Skeletal muscle satellite cell (primary cell): ENCODE measurements at regions not wholly inside any gene's neighbourhood (a gene's known extent, or its start where the extent isn't known, plus 50 kb on each side); places are given as distances from the start of the nearest gene placed in this dataset.
A peak's percentile ranks its signal among the peaks of the same experiment; 100 is the strongest.
"Not testable (repeated sequence)": the region's sequence is repeated elsewhere in the genome, so short reads cannot be mapped to it uniquely, and the experiment has no call there.

Experiments
- H3K27me3 ChIP-seq: 2 replicates; pipeline ENCODE4 v1.7.0; 2013; ENCODE audit warnings: low read length; ENCODE audit not compliant: control insufficient read depth, insufficient read depth
- H3K36me3 ChIP-seq: 2 replicates; pipeline ENCODE4 v1.7.0; 2013; ENCODE audit warnings: mild to moderate bottlenecking, control low read depth, low read length; ENCODE audit not compliant: insufficient read depth
- H3K4me1 ChIP-seq: 2 replicates; pipeline ENCODE4 v1.7.0; 2013; ENCODE audit warnings: low read length; ENCODE audit not compliant: control insufficient read depth, insufficient read depth
- H3K4me2 ChIP-seq: 2 replicates; pipeline ENCODE4 v1.7.0; 2013; ENCODE audit warnings: mild to moderate bottlenecking, low read length
- H3K4me3 ChIP-seq: 2 replicates; pipeline ENCODE4 v1.7.0; 2013; ENCODE audit warnings: low read length
- H3K9ac ChIP-seq: 2 replicates; pipeline ENCODE4 v1.7.0; 2013; ENCODE audit warnings: mild to moderate bottlenecking, low read depth, low read length, moderate library complexity
- H3K9me3 ChIP-seq: replicated peaks from 2 replicates; pipeline ENCODE4 v1.7.0; 2013; ENCODE audit warnings: mild to moderate bottlenecking, control low read depth, low read length

GRCh38 chr6:43926634-43927531 is 156.9 kb downstream of the VEGFA start:
- Histone ChIP-seq H3K9me3 (no peaks in the 10 kb centered on the region), H3K36me3 (no peaks in the 10 kb centered on the region), H3K4me3 (no peak overlapping the region), H3K4me2 (no peak overlapping the region), H3K27me3 (no peaks in the 10 kb centered on the region), H3K4me1 (peaks cover 29% of the 10 kb centered on the region), H3K9ac (no peak overlapping the region)

- not testable (repeated sequence) for H3K27me3 ChIP-seq, H3K4me3 ChIP-seq, H3K9me3 ChIP-seq, H3K36me3 ChIP-seq, H3K9ac ChIP-seq, H3K4me2 ChIP-seq
- H3K4me1 ChIP-seq: peaks cover 29% of the 10 kb centered on the region
Measured at GRCh38 chr6:43925636-43926139, 155.7 kb downstream of the VEGFA start.

GRCh38 chr6:43924222-43924702 is 154.3 kb downstream of the VEGFA start:
- Histone ChIP-seq H3K9me3 (no peaks in the 10 kb centered on the region), H3K4me1 (peaks cover 29% of the 10 kb centered on the region), H3K27me3 (no peaks in the 10 kb centered on the region), H3K36me3 (no peaks in the 10 kb centered on the region), H3K4me3 (peak overlapping the region; percentile 37), H3K4me2 (peak overlapping the region; percentile 74), H3K9ac (peak overlapping the region; percentile 50)

- Histone ChIP-seq H3K36me3 (no peaks in the 10 kb centered on the region), H3K4me3 (peak overlapping the region; percentile 37), H3K4me2 (peak overlapping the region; percentile 74), H3K9me3 (no peaks in the 10 kb centered on the region), H3K4me1 (peaks cover 29% of the 10 kb centered on the region), H3K27me3 (no peaks in the 10 kb centered on the region), H3K9ac (peak overlapping the region; percentile 50)
Measured at GRCh38 chr6:43923376-43924221, 153.6 kb downstream of the VEGFA start.

GRCh38 chr6:43922426-43923375 is 152.7 kb downstream of the VEGFA start:
- Histone ChIP-seq H3K4me2 (peak overlapping the region; percentile 74), H3K27me3 (no peaks in the 10 kb centered on the region), H3K4me1 (peaks cover 33% of the 10 kb centered on the region), H3K9me3 (no peaks in the 10 kb centered on the region), H3K9ac (no peak overlapping the region), H3K36me3 (no peaks in the 10 kb centered on the region), H3K4me3 (no peak overlapping the region)

GRCh38 chr6:43921548-43922425 is 151.8 kb downstream of the VEGFA start:
- Histone ChIP-seq H3K36me3 (no peaks in the 10 kb centered on the region), H3K4me2 (no peak overlapping the region), H3K4me1 (peaks cover 39% of the 10 kb centered on the region), H3K9me3 (no peaks in the 10 kb centered on the region), H3K9ac (no peak overlapping the region), H3K4me3 (no peak overlapping the region), H3K27me3 (no peaks in the 10 kb centered on the region)

GRCh38 chr6:43921039-43921438 is 151.0 kb downstream of the VEGFA start:
- Histone ChIP-seq H3K4me2 (no peak overlapping the region), H3K9me3 (no peaks in the 10 kb centered on the region), H3K36me3 (no peaks in the 10 kb centered on the region), H3K4me3 (no peak overlapping the region), H3K4me1 (peaks cover 35% of the 10 kb centered on the region), H3K27me3 (no peaks in the 10 kb centered on the region), H3K9ac (no peak overlapping the region)

- no peaks in the 10 kb centered on the region for H3K27me3 ChIP-seq
- H3K36me3 ChIP-seq: no peaks in the 10 kb centered on the region
- H3K9me3 ChIP-seq: no peaks in the 10 kb centered on the region
- no peak overlapping the region for H3K9ac ChIP-seq
- H3K4me1 ChIP-seq: peaks cover 34% of the 10 kb centered on the region
- H3K4me3 ChIP-seq: no peak overlapping the region
- no peak overlapping the region for H3K4me2 ChIP-seq
Measured at GRCh38 chr6:43919774-43920173, 149.8 kb downstream of the VEGFA start.

- Histone ChIP-seq H3K4me2 (no peak overlapping the region), H3K4me1 (peaks cover 25% of the 10 kb centered on the region), H3K27me3 (no peaks in the 10 kb centered on the region), H3K4me3 (no peak overlapping the region), H3K9ac (no peak overlapping the region), H3K9me3 (no peaks in the 10 kb centered on the region), H3K36me3 (no peaks in the 10 kb centered on the region)
Measured at GRCh38 chr6:43917878-43918382, 147.9 kb downstream of the VEGFA start.
